Stimulated activated effector memory CD8-positive, alpha-beta T cell treated with anti-CD3 and anti-CD28 coated beads, Interleukin-12 subunit alpha, Interleukin-12 subunit beta, amount 100 ng/mL, for 72 hours (primary cell): ENCODE measurements at regions not wholly inside any gene's neighbourhood (a gene's known extent, or its start where the extent isn't known, plus 50 kb on each side); places are given as distances from the start of the nearest gene placed in this dataset.
"Not testable (repeated sequence)": the region's sequence is repeated elsewhere in the genome, so short reads cannot be mapped to it uniquely, and the experiment has no call there.

ENCODE experiments used
- ATAC-seq: fragments of 150-1000 bp; cut with Tn5 transposase; 2 replicates; pipeline ENCODE4 v1.10.0; 2021
- DNase-seq, 2 donors: peaks; one replicate each; pipeline ENCODE4 v3.0.0; 2021 to 2022; ENCODE audit warnings: low spot score in 2 of 2
- H3K27ac Mint-ChIP-seq: one replicate; pipeline ENCODE4 v1.8.0; 2022; ENCODE audit warnings: mild to moderate bottlenecking, mixed read lengths
- H3K36me3 Mint-ChIP-seq: one replicate; pipeline ENCODE4 v1.8.0; 2022; ENCODE audit warnings: mild to moderate bottlenecking, mixed read lengths
- H3K4me1 Mint-ChIP-seq: one replicate; pipeline ENCODE4 v1.8.0; 2022; ENCODE audit warnings: mixed read lengths
- H3K4me3 Mint-ChIP-seq: one replicate; pipeline ENCODE4 v1.8.0; 2022; ENCODE audit warnings: mild to moderate bottlenecking, mixed read lengths
- H3K9me3 Mint-ChIP-seq: one replicate; pipeline ENCODE4 v1.8.0; 2022; ENCODE audit warnings: mixed read lengths

GRCh38 chr20:1735417-1736089, 78.0 kb upstream of the SIRPG start:
- no peak overlapping the region for H3K27ac Mint-ChIP-seq

GRCh38 chr20:1734269-1734858, 76.8 kb upstream of the SIRPG start:
- Mint-ChIP-seq H3K4me1 (peaks cover 17% of the 10 kb centered on the region), H3K9me3 (no peaks in the 10 kb centered on the region), H3K36me3 (no peaks in the 10 kb centered on the region), H3K27ac (no peak overlapping the region), H3K4me3 (no peak overlapping the region)
- ATAC-seq: peak; percentile 74
- DNase-seq: no peak

More at GRCh38 chr20:1735417-1736089, 78.0 kb upstream of the SIRPG start:
- Mint-ChIP-seq H3K4me1 (peaks cover 17% of the 10 kb centered on the region), H3K9me3 (no peaks in the 10 kb centered on the region), H3K4me3 (no peak overlapping the region), H3K36me3 (no peaks in the 10 kb centered on the region)
- ATAC-seq: no peak
- DNase-seq: no peak

DNA sequence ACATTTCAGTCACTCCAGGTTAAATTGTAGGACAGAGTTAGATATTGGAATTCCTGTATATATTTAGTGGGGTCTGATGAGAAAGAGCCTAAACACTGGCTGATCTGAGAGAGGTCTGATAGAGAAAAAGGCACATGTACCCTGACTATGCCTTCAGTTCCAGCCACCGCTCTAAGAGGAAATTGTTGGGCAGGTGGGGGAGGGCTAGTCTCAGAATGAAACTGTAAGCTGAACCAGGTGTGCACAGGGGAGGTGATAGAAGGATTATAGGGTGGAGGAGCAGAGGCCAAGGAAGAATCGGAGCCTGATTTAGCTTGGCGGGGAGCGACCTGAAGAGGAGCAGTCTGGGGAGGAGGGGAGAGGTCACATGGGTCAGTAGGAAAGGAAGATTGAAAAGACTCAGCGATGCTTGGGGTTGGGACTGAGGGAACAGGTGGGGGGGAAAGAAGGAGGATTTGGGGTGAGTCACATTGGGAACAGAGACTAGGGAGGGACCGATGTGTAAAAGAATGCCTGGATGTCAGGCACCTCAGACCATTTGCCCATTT, 74.3 kb upstream of the SIRPG start:
- not testable (repeated sequence) for DNase-seq, H3K9me3 Mint-ChIP-seq, ATAC-seq, H3K36me3 Mint-ChIP-seq
- Mint-ChIP-seq H3K4me1 (peaks cover 17% of the 10 kb centered on the region), H3K4me3 (peak overlapping the region; percentile 39), H3K27ac (peak overlapping the region; percentile 63)

DNA sequence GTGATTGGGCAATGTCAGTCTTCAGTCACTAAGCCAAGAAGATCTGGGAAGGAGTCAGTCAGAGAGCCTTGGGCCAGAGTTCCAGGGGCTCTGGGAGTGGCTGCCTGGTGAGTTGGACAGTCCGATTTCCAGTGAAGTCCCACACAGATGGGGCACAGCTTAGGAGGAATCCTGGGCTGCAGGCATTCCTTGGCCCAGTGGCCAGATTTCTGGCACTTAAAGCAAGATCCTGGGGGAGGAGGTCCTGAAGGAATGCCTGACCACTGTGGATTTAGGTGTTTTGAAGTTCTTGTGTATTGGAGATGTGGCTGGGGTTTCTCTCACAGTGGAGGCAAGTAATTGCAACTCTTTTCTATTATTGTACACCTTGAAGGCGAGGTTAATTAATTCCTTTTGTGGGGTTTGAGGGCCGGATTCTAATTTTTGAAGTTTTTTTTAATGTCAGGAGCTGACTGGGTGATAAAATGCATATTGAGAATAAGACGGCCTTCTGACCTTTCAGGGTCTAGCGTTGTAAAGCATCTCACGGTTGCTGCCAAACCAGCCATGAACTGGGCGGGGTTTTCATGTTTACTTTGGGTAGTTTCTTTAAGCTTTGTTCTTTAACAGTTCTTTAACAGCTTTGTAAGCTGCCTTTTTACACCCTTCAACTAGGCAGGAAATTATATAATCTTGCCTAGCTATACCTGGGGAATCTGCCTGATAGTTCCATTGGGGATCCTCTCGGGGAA, 73.6 kb upstream of the SIRPG start:
- ATAC-seq, H3K9me3 Mint-ChIP-seq, DNase-seq, H3K36me3 Mint-ChIP-seq, H3K4me3 Mint-ChIP-seq: not testable (repeated sequence)
- peak overlapping the region; percentile 63 for H3K27ac Mint-ChIP-seq
- H3K4me1 Mint-ChIP-seq: peaks cover 17% of the 10 kb centered on the region

DNA sequence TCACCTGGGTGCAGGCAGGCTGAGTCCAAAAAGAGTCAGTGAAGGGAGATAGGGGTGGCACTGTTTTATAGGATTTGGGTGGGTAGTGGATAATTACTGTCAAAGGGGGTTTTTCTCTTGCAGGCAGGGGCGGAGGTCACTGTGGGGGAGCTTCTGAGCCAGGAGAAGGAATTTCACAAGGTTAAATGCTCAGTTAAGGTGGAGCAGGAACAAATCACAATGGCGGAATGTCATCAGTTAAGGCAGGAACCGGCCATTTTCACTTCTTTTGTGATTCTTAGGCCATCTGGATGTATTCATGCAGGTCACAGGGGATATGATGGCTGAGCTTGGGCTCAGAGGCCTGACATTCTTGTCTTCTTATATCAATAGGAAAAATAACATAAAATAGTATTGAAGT, 69.7 kb upstream of the SIRPG start:
- ATAC-seq, DNase-seq, H3K9me3 Mint-ChIP-seq, H3K4me3 Mint-ChIP-seq, H3K36me3 Mint-ChIP-seq, H3K27ac Mint-ChIP-seq: not testable (repeated sequence)
- H3K4me1 Mint-ChIP-seq: peaks cover 11% of the 10 kb centered on the region

DNA sequence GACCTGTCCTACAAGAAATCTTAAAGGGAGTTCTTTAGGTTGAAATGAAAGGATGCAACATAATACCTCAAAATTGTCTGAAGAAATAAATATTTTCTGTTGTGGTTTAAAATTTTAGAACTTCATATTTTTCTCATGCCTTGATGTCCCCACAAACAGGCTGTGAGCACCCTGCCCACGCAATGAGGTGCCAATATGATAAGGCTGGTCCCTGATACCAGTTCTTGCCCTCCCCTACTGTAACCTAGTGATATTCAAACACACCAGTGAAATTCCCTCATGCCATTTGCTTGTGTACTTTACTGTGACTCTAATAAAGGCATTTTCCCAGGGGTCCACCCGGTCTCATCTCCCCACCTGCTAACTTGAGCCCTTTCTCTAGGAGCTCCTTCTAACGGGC, 67.3 kb upstream of the SIRPG start:
- Mint-ChIP-seq H3K4me1 (peaks cover 4% of the 10 kb centered on the region), H3K9me3 (peaks cover 5% of the 10 kb centered on the region), H3K4me3 (no peak overlapping the region), H3K27ac (no peak overlapping the region), H3K36me3 (no peaks in the 10 kb centered on the region)
- DNase-seq: no peak
- no peak for ATAC-seq

DNA sequence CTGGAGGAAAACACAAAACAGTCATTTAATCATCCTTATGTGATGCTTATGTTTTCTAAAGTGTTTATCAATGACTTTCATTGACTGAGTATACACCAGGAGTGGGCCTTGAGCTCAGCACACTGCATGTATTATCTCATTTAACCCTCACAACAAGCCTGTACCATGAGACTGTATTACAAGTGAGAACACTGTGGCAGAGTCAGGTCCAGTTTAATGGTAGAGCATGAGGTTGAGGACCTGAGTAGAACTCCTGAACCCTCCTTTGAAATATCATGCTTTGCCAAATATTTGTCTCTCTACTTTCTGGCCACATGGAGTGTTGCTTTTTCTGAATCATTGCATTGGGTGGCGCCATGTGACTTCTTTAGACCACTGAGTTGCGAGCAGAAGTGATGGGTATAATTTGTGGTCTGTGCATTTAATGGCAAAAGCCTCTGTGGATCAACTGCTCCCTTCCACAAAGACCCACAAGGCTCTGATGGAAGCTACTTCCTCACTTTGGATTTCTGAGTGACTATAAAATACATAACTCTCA, 65.0 kb upstream of the SIRPG start:
- no peak overlapping the region for H3K27ac Mint-ChIP-seq
- peaks cover 4% of the 10 kb centered on the region for H3K4me1 Mint-ChIP-seq
- H3K36me3 Mint-ChIP-seq: no peaks in the 10 kb centered on the region
- DNase-seq (no peak), ATAC-seq (no peak)
- no peak overlapping the region for H3K4me3 Mint-ChIP-seq
- peaks cover 5% of the 10 kb centered on the region for H3K9me3 Mint-ChIP-seq

DNA sequence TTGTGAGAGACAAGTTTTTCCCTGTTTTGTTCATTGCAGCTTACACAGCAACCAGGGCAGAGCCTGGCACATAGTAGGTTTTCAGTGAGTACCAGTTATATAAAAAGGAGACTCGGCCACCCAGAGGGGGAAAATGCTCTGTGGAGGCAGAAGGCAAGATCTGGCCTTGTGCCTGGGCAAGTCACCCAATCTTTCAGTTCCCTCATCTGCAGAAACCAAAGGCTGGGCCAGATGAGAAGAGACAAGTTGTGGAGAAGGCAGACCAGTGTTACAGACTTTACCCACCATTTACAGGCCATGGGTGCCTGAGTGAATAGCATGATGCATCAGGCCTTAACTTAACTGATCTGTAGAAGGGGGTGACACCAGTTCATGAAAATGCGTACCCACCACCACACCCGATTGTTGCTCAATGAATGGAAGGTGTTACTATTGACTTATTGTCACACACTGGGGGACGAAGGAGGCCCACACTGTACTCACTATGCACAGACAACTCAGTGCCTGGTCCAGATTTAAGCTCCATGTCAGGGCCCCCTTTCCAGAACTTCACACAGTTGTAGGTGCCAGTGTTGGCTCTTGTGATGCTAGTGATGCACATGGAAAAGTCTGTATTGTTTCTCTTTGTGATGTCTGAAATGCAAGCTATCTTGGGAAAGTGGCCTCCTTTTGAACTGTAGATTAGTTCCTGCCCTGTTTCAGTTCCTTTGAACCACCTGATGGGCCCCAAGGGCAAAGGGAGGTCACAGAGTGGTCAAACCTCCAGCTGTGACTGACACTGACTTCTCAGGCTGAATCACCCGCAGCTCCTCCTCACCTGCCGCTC, 64.3 kb upstream of the SIRPG start:
- no peaks in the 10 kb centered on the region for H3K36me3 Mint-ChIP-seq
- no peak overlapping the region for H3K27ac Mint-ChIP-seq
- H3K4me1 Mint-ChIP-seq: peaks cover 4% of the 10 kb centered on the region
- ATAC-seq: peak; percentile 56
- H3K4me3 Mint-ChIP-seq: no peak overlapping the region
- no peak for DNase-seq
- H3K9me3 Mint-ChIP-seq: peaks cover 5% of the 10 kb centered on the region

DNA sequence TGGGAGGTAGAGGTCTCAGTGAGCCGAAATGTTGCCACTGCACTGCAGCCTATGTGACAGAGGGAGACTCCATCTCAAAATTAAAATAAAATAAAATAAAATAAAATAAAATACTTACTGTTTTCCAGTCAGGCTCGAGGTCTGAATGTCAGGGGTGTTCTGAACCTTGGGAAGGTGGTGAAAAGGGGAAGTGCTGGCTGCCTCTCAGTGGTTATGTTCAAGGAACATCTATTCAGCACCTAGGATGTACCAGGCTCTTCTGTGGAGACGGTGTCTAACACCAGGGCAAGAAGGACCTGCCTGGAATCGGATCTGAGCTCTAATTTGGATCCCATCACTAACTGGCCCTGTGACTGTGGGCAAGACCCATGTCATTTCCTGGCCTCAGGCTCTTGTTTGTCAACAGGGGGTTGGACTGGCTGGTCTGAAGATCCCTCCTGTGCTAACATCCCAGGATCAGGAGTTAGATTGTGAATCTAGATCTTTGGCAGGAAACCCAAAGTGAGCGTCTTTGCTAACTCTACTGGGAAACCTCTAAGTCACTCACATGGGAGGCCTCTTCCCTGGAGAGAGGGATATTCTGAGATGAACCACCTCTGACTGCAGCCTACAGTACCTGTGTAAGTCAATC, 63.4 kb upstream of the SIRPG start:
- DNase-seq (peak in 1 of 2 donors; percentile 22), ATAC-seq (no peak)
- Mint-ChIP-seq H3K4me3 (no peak overlapping the region), H3K4me1 (peaks cover 4% of the 10 kb centered on the region), H3K27ac (no peak overlapping the region), H3K36me3 (no peaks in the 10 kb centered on the region), H3K9me3 (peaks cover 5% of the 10 kb centered on the region)

GRCh38 chr20:1720226-1720625, 62.6 kb upstream of the SIRPG start:
- H3K4me3 Mint-ChIP-seq: no peak overlapping the region
- DNase-seq (peak in 1 of 2 donors; percentile 7), ATAC-seq (no peak)
- H3K4me1 Mint-ChIP-seq: peaks cover 4% of the 10 kb centered on the region
- H3K9me3 Mint-ChIP-seq: peaks cover 5% of the 10 kb centered on the region
- H3K36me3 Mint-ChIP-seq: no peaks in the 10 kb centered on the region
- H3K27ac Mint-ChIP-seq: no peak overlapping the region

- peak in 1 of 2 donors; percentile 7 for DNase-seq
- H3K36me3 Mint-ChIP-seq: no peaks in the 10 kb centered on the region
- H3K9me3 Mint-ChIP-seq: no peaks in the 10 kb centered on the region
- no peak overlapping the region for H3K27ac Mint-ChIP-seq
- H3K4me1 Mint-ChIP-seq: peaks cover 4% of the 10 kb centered on the region
- ATAC-seq: no peak
- H3K4me3 Mint-ChIP-seq: no peak overlapping the region
These were observed 61.2 kb upstream of the SIRPG start for GRCh38 chr20:1718604-1719384.

DNA sequence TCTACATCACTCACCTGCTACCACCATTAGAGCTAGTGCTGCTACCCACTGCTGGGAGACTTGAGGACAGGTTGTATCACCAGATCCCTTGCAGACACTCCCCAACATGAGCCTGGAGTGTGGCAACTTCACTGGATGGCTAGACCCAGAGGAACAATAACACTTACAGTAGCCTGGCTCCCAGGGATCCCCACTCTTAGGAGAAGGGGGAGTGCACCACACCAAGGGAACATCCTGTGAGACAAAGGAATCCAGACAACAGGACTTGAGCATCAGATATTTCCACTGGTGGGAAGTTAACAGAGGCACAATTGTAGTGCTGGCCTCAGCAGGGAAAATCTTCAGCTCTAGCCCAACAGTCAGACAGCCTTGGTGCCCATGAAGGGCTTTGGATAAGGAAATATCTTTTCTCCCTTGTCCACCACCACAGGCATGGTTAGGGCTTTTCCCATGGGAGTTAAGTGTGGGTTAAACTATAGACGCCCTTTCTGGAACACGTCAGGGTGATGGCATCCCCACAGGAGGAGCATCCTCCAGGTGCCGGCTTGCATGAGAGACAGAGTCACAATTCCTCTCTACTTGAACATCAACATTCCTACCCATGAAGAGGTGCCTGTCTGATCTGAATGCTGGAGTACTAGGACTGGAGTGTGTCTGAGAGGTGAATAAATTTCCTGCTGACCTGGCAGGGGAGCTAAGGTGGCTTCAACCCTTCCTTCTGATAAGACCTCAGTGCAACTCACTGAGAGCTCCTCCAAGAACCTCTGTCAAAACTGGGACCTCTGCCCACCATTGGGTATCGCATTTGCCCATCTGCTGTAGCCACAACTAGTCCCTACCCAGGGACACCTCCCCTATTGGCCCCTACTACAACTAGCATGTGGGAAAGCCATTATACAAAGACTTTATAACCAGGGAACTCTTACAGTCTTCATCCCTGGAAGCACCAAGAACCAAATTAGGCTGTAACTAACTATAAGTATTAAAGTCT, 55.4 kb upstream of the SIRPG start:
- Mint-ChIP-seq H3K4me3 (no peak overlapping the region), H3K4me1 (peaks cover 2% of the 10 kb centered on the region), H3K36me3 (no peaks in the 10 kb centered on the region), H3K9me3 (no peaks in the 10 kb centered on the region), H3K27ac (no peak overlapping the region)
- DNase-seq: peak in 1 of 2 donors; percentile 28
- no peak for ATAC-seq
